ENCODE measurements at regions not wholly inside any gene's neighbourhood (a gene's known extent, or its start where the extent isn't known, plus 50 kb on each side); places are given as distances from the start of the nearest gene placed in this dataset.

GRCh38 chr7:64916-65341, 127.4 kb upstream of the FAM20C start:
- TF ChIP-seq FOSL1 (IDR thresholded peaks at IDR 0.05; ENCODE audit: low read depth), result no peak
- TF ChIP-seq ZBTB33 (IDR thresholded peaks at IDR 0.05; ENCODE audit: extremely low read depth, insufficient replicate concordance, low read length), result no peak
- no peak for TF ChIP-seq ZNF274 (IDR thresholded peaks at IDR 0.05; ENCODE audit: low read depth, low read length)
- no peak for TF ChIP-seq POLR2A (IDR thresholded peaks at IDR 0.05; ENCODE audit: borderline replicate concordance, extremely low read depth, insufficient read depth, insufficient read length)
- no peak for TF ChIP-seq EGR1 (IDR thresholded peaks at IDR 0.05; ENCODE audit: low read depth)
- TF ChIP-seq SIN3A (IDR thresholded peaks at IDR 0.05; ENCODE audit: low read depth), result no peak
- no peak for TF ChIP-seq EZH2 (IDR thresholded peaks at IDR 0.05)
- TF ChIP-seq TCF7L2 (IDR thresholded peaks at IDR 0.05; ENCODE audit: borderline replicate concordance, extremely low read depth, insufficient read depth, insufficient read length), result no peak
- TF ChIP-seq RAD21 (IDR thresholded peaks at IDR 0.05; ENCODE audit: low read depth), result no peak
- no peak for TF ChIP-seq ATF3 (IDR thresholded peaks at IDR 0.05)
- no peak for TF ChIP-seq ZFX (IDR thresholded peaks at IDR 0.05)
- no peak for TF ChIP-seq YY1 (IDR thresholded peaks at IDR 0.05; ENCODE audit: extremely low read depth, insufficient replicate concordance, low read depth, low read length)
- no peak for TF ChIP-seq CEBPB (IDR thresholded peaks at IDR 0.05; ENCODE audit: low read depth)
- no peak for TF ChIP-seq POLR2AphosphoS5 (IDR thresholded peaks at IDR 0.05; ENCODE audit: low read depth, low read length)
- TF ChIP-seq EZH2phosphoT487 (IDR thresholded peaks at IDR 0.05; ENCODE audit: borderline replicate concordance), result no peak
- no peak for TF ChIP-seq CTCF (IDR thresholded peaks at IDR 0.05 in 2 of 3, conservative IDR thresholded peaks at IDR 0.05 in 1 of 3; ENCODE audit: borderline replicate concordance in 1 of 3, insufficient read depth in 1 of 3, low read depth in 2 of 3, low read length in 2 of 3)
- TF ChIP-seq MAX (IDR thresholded peaks at IDR 0.05), result no peak
- no peak for TF ChIP-seq CBX3 (IDR thresholded peaks at IDR 0.05; ENCODE audit: low read depth)
- RAD21 ChIA-PET (ENCODE audit: low non-redundant PET in 1 of 2, low total read pairs in 2 of 2, uncharacterized antibody in 2 of 2, unreplicated experiment in 2 of 2), result no interaction called here
- Histone ChIP-seq H3K9me2 (ENCODE audit: insufficient read depth) (no peaks in the 10 kb centered on the region), H3K79me2 (ENCODE audit: insufficient read depth, low read length) (no peaks in the 10 kb centered on the region), H3K4me3 (replicated peaks in 1 of 2; ENCODE audit: low read depth in 1 of 2, low read length in 2 of 2) (no peak overlapping the region), H3K27me3 (ENCODE audit: insufficient read depth, low read length) (no peaks in the 10 kb centered on the region; the same call in 1 of the 2 replicates), H2AFZ (ENCODE audit: low read depth, low read length, poor library complexity, severe bottlenecking) (no peak overlapping the region), H3K27ac (ENCODE audit: low read depth, low read length) (no peak overlapping the region), H3K4me2 (ENCODE audit: low read length) (no peak overlapping the region), H3K9ac (ENCODE audit: low read length) (no peak overlapping the region), H3K36me3 (ENCODE audit: control insufficient read depth in 1 of 2, insufficient read depth in 2 of 2, low read length in 2 of 2) (no peaks in the 10 kb centered on the region), H3K9me3 (ENCODE audit: control insufficient read depth in 1 of 2, insufficient read depth in 1 of 2, low read depth in 1 of 2, low read length in 2 of 2) (no peaks in the 10 kb centered on the region), H4K20me1 (ENCODE audit: insufficient read depth) (no peaks in the 10 kb centered on the region), H3K4me1 (ENCODE audit: control insufficient read depth in 1 of 2, insufficient read depth in 2 of 2, low read length in 2 of 2) (no peaks in the 10 kb centered on the region)
- CTCF ChIA-PET, result interaction anchor here (1.0 kb wide), 1 partner anchor 22 kb away, joined by 3 read pairs; no protein-coding TSS in a partner anchor
- intact Hi-C loops (cut with micrococcal nuclease), result no loop called here
- ATAC-seq, result no peak
- no peak for DNase-seq (ENCODE audit: low read depth, low spot score)
- POLR2A ChIA-PET, result no interaction called here
- no TSS peak for BruUV-seq (replicated peaks)
